Natural killer cell (primary cell): ENCODE measurements at regions not wholly inside any gene's neighbourhood (a gene's known extent, or its start where the extent isn't known, plus 50 kb on each side); places are given as distances from the start of the nearest gene placed in this dataset.

Experiments
- ATAC-seq, 3 donors: fragments of 150-1000 bp in 2 of 3; fragments of 200-7000 bp in 1 of 3; cut with Tn5 transposase; 1 replicate in 1 of 3; 2 replicates in 2 of 3; pipeline ENCODE4 v1.10.0; 2021; ENCODE audit warnings: mild to moderate bottlenecking in 2 of 3, moderate library complexity in 2 of 3
- DNase-seq, 2 donors: peaks; one replicate each; pipeline versions ENCODE4 v3.0.0 to v3.0.0-alpha.2; 2013 to 2021; ENCODE audit warnings: mixed read lengths in 1 of 2
- H3K27ac ChIP-seq: one replicate; pipeline ENCODE4 v1.5.1; 2013; ENCODE audit warnings: mild to moderate bottlenecking, low read length
- H3K27me3 ChIP-seq: one replicate; pipeline ENCODE4 v1.6.1; 2013; ENCODE audit warnings: low read length; ENCODE audit not compliant: control insufficient read depth, insufficient read depth
- H3K36me3 ChIP-seq: one replicate; pipeline ENCODE4 v1.6.1; 2013; ENCODE audit warnings: low read length; ENCODE audit not compliant: control insufficient read depth, insufficient read depth
- H3K4me1 ChIP-seq: one replicate; pipeline ENCODE4 v1.6.1; 2013; ENCODE audit warnings: low read length; ENCODE audit not compliant: control insufficient read depth, insufficient read depth
- H3K4me3 ChIP-seq: one replicate; pipeline ENCODE4 v1.5.1; 2013; ENCODE audit warnings: low read length
- H3K9me3 ChIP-seq: one replicate; pipeline ENCODE4 v1.6.1; 2013; ENCODE audit warnings: low read length; ENCODE audit not compliant: control insufficient read depth, insufficient read depth
- H3K27ac Mint-ChIP-seq, 2 donors: one replicate each; pipeline ENCODE4 v1.8.0; 2022; ENCODE audit warnings: mild to moderate bottlenecking in 2 of 2, mixed read lengths in 2 of 2, moderate library complexity in 1 of 2
- H3K27me3 Mint-ChIP-seq, 2 donors: one replicate each; pipeline ENCODE4 v1.8.0; 2022; ENCODE audit warnings: low read depth in 2 of 2, mixed read lengths in 2 of 2
- H3K36me3 Mint-ChIP-seq: one replicate; pipeline ENCODE4 v1.8.0; 2022; ENCODE audit warnings: mixed read lengths
- H3K4me1 Mint-ChIP-seq, 2 donors: one replicate each; pipeline ENCODE4 v1.8.0; 2022; ENCODE audit warnings: mixed read lengths in 2 of 2
- H3K4me3 Mint-ChIP-seq: one replicate; pipeline ENCODE4 v1.8.0; 2022; ENCODE audit warnings: mild to moderate bottlenecking, moderate library complexity, mixed read lengths
- H3K9me3 Mint-ChIP-seq, 2 donors: one replicate each; pipeline ENCODE4 v1.8.0; 2022; ENCODE audit warnings: mixed read lengths in 2 of 2
- CTCF ChIP-seq: fragments of 200-600 bp; IDR thresholded peaks from one replicate; pipeline ENCODE4 v1.8.0; 2022; ENCODE audit warnings: antibody characterized with exemption
- WGBS: methylation state at CpG from one replicate; pipeline ENCODE4 v1.1.7; 2013; ENCODE audit warnings: missing lambda C conversion rate; ENCODE audit not compliant: insufficient coverage; 5-methylcytosine and 5-hydroxymethylcytosine counted together
- intact Hi-C: fragments of 100-400 bp; cut with micrococcal nuclease; formaldehyde crosslinking; loops from one replicate; pipeline ENCODE4 v1.14.2; 2022

GRCh38 chr5:124439609-124440008 lies 306.8 kb downstream of the ZNF608 start:
- no peaks in the 10 kb centered on the region for H3K36me3 Mint-ChIP-seq
- no peak overlapping the region for H3K27ac Mint-ChIP-seq
- intact Hi-C loops, result no loop called here
- Histone ChIP-seq H3K36me3 (no peaks in the 10 kb centered on the region), H3K27ac (no peak overlapping the region), H3K9me3 (no peaks in the 10 kb centered on the region), H3K4me3 (no peak overlapping the region), H3K27me3 (no peaks in the 10 kb centered on the region), H3K4me1 (no peaks in the 10 kb centered on the region)
- no peak for TF ChIP-seq CTCF
- no peak overlapping the region for H3K4me3 Mint-ChIP-seq
- H3K4me1 Mint-ChIP-seq, result no peaks in the 10 kb centered on the region
- ATAC-seq, result no peak
- DNase-seq, result no peak
- WGBS, result 76% methylated on average over 2 of the region's 3 CpGs
- no peaks in the 10 kb centered on the region for H3K9me3 Mint-ChIP-seq
- peaks cover 2 to 11% of the 10 kb centered on the region in 2 donors for H3K27me3 Mint-ChIP-seq

DNA sequence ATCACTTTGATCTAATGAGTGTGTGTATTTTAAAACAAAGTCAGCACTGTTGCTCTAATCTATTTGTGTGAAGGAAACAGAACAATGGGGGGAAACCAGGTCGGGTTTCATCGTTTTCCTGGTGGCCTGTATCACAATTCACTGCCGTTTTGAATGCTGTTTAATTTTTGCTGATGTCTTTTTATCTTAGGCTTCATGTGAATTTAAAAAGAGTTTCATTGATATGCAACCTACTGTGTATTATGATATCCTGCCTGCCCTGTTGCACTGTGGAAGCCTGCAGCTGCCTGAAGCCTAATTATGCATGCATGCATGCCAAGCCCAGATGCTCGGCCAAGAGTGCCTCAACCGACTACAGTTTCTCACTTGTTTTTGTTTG lies 307.5 kb downstream of the ZNF608 start:
- DNase-seq, result no peak
- no peak for TF ChIP-seq CTCF
- no peaks in the 10 kb centered on the region for H3K27me3 ChIP-seq
- H3K4me1 ChIP-seq, result no peaks in the 10 kb centered on the region
- H3K27me3 Mint-ChIP-seq, result peaks cover 2 to 11% of the 10 kb centered on the region in 2 donors
- H3K36me3 ChIP-seq, result no peaks in the 10 kb centered on the region
- H3K36me3 Mint-ChIP-seq, result no peaks in the 10 kb centered on the region
- H3K4me1 Mint-ChIP-seq, result no peaks in the 10 kb centered on the region
- H3K27ac ChIP-seq, result no peak overlapping the region
- no peak overlapping the region for H3K27ac Mint-ChIP-seq
- H3K9me3 Mint-ChIP-seq, result no peaks in the 10 kb centered on the region
- no peaks in the 10 kb centered on the region for H3K9me3 ChIP-seq
- no peak overlapping the region for H3K4me3 Mint-ChIP-seq
- ATAC-seq, result no peak
- intact Hi-C loops, result no loop called here
- H3K4me3 ChIP-seq, result no peak overlapping the region
- WGBS, result 65% methylated on average over 4 of the region's 5 CpGs

- TF ChIP-seq CTCF, result no peak
- no peaks in the 10 kb centered on the region for H3K4me1 Mint-ChIP-seq
- no peak overlapping the region for H3K4me3 Mint-ChIP-seq
- H3K36me3 ChIP-seq, result no peaks in the 10 kb centered on the region
- WGBS, result 93% methylated on average over 14 of the region's 14 CpGs
- no peaks in the 10 kb centered on the region for H3K4me1 ChIP-seq
- ATAC-seq (no peak), DNase-seq (no peak)
- H3K27me3 Mint-ChIP-seq, result peaks cover 2 to 11% of the 10 kb centered on the region in 2 donors
- no peak overlapping the region for H3K27ac Mint-ChIP-seq
- intact Hi-C loops, result no loop called here
- no peak overlapping the region for H3K27ac ChIP-seq
- H3K9me3 ChIP-seq, result no peaks in the 10 kb centered on the region
- H3K9me3 Mint-ChIP-seq, result peaks cover 0 to 3% of the 10 kb centered on the region in 2 donors
- no peak overlapping the region for H3K4me3 ChIP-seq
- H3K36me3 Mint-ChIP-seq, result no peaks in the 10 kb centered on the region
- no peaks in the 10 kb centered on the region for H3K27me3 ChIP-seq
Measured at GRCh38 chr5:124438026-124438902, 308.2 kb downstream of the ZNF608 start.

- no CpG with 5 or more reads among the region's 2 CpGs for WGBS
- no peak for TF ChIP-seq CTCF
- Histone ChIP-seq H3K9me3 (no peaks in the 10 kb centered on the region), H3K4me1 (no peaks in the 10 kb centered on the region), H3K4me3 (no peak overlapping the region), H3K36me3 (no peaks in the 10 kb centered on the region), H3K27me3 (no peaks in the 10 kb centered on the region), H3K27ac (no peak overlapping the region)
- Mint-ChIP-seq H3K4me1 (no peaks in the 10 kb centered on the region), H3K27me3 (peaks cover 0 to under 1% of the 10 kb centered on the region in 2 donors), H3K27ac (no peak overlapping the region), H3K4me3 (no peak overlapping the region), H3K9me3 (peaks cover 2 to 3% of the 10 kb centered on the region in 2 donors), H3K36me3 (no peaks in the 10 kb centered on the region)
- intact Hi-C loops, result no loop called here
- no peak for ATAC-seq
- DNase-seq, result no peak
Measured at GRCh38 chr5:124436294-124436693, 310.1 kb downstream of the ZNF608 start.
